DMS153 (cell line): ENCODE measurements at regions not wholly inside any gene's neighbourhood (a gene's known extent, or its start where the extent isn't known, plus 50 kb on each side); places are given as distances from the start of the nearest gene placed in this dataset.
A peak's percentile ranks its signal among the peaks of the same experiment; 100 is the strongest.
"Not testable (repeated sequence)": the region's sequence is repeated elsewhere in the genome, so short reads cannot be mapped to it uniquely, and the experiment has no call there.

Experiments
- DNase-seq: peaks from one replicate; lab custom pipeline; 2025; lab: John Stamatoyannopoulos, UW

DNA sequence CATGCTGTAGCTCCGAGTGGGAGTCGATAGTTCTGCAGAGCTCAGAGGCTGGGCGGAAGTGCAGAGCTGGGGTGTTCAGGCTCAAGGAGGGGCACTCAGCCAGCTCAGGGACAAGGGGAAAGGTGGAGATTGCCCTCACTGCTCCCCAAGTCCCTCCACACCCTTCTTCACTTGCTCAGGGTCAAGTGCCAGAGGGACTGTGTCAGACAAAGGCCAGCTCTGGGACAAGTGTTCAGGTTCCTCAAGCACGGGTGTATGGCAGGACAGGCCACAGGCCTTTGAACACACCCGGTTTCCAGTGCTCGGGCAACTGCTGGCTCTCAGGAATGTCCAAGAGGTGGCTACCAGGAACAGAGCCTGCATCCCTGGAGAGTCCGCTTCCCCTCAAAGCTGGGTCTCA is 293.0 kb upstream of the PODXL start:
- no peak for DNase-seq

DNA sequence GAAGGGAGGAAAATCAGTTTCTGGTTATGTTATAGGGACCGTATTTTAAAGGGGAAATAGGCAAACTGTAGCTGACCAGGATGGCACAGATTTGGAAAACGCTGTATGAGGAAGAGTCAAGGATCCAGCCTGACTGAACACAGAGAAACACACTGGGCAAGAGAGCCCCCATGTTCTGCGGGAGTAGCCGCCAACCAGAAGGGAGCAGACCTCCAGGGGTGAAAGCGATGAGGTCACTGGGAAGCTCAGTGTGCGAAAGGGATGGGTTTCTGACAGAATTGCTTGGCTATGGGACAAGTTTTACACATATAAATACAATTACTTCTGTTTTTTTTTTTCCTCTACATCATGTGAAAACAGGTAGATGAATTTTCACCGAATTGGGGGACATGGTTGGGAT is 291.6 kb upstream of the PODXL start:
- DNase-seq = no peak

DNA sequence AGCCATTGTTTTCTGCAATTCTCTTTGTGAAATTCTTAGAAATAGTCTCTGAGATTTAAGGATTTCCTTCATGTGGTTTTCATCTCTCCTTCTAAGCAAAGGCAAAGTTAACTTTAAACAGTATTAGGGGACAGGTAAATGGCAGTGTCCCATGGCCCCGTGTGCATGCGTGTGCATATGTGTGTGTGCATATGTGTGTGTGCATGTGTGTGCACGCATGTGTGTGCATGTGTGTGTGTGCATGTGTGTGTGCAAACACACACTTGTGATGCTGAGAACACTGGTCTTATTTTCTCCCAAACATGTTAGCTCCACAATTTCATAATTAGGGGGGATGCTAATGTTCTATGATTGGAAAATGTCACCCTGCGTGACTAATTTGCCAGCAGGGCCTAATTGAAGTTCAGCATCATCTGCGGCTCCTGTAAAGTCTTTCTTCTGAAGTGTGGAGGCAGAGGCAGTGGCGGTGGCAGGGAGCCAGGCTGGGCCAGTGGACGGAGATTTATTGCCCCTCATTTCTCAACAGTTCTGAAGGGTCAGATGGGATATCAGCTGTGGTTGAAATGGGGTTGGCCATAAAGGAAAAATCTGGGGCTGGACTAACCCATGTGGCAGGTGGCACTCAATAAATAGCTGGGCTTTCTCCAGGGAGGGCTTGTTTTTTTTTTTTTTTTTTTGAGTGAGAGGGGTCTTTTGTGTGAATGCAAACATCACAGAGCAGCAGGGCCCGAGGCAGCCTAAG is 289.3 kb upstream of the PODXL start:
- no peak for DNase-seq

DNA sequence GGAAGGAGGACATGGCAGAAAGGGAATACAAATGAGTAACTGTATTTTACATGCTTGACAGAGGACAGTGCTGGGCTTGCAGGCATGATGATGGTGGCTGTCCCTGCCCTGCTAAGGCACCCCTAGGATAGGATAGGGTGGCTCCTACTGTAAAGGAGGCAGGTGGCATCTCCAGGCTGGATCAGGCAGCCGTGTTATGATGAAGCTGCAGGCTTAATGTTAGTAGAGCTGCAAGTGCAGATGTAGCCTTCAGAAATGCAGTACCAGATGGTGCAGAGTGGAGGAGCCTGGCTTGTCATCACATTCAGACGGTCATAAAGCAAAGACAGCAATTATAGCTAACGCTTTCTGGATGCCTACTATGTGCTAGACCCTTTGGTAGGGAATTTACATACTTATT is 287.9 kb upstream of the PODXL start:
- DNase-seq = no peak

DNA sequence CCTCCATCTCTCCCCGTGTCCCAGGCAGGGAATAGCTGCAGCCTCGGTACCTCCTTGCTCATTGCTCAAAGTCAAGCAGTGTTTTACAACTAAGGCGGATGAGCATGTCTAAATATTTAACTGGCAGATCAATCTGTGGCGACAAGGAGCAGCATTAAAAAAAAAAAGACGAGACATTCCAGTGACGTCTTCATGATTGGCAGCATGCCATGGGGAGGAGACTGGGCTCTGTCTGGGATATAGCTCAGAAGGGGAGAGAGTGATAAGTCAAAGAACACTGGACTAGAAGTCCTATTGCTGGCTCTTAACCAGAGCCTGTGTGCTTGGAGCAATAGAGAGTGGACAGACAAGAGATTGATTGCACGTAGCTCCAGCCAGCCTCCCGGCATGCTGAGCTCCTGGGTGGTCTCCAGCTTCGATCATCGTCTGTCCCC is 287.5 kb upstream of the PODXL start:
- DNase-seq = no peak

DNA sequence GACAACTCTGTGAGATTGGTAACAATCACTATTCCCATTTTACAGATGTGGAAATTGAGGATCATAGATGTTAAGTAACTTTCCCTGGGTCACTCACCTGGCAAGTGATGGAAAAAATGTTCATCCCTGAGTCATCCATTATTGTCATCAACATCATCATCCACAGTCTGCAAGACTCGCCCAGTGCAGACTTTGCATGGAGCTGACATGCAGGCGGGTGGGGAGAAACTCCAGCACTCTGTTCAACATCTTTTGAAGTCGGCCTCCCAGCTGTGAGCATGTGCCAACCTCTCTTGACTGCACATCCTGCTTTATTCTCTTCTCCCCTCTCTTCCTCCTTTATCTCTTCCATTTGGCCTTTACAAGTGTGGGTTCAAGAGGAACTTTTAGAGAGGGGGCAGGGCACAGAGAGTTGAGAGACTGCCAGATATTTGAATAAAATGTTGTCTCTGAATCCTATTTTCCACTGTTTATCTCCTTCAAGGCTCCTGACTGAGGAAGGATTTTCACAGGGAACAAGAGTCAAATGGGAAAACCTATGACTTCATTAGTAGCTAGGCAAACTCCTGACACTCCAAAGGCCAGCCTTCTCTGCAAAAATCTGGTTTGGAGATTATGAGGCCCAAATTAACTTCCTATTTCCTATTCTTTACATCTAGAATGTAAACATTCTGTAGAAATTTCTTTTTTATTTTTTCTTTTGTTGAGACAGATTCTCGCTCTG is 283.7 kb upstream of the PODXL start:
- DNase-seq = no peak

DNA sequence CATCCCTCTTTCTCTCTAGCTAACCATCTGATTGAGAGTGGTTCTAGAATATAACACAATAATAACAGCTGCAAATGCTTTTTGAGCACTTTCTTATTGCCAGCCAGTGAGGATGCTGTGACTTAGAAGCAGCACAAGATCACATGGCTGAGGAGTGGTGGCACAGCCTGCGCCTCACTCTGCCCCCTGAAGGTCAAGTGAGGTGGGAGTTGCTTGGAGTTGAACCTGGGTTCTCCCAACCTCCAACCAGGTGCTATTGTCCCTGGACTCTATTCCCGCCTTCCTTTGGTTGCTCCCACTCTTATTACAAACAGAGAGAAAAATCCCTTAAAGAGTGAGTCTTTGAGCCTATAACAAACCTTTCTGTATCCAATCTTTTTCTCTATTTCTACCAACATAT is 280.3 kb upstream of the PODXL start:
- no peak for DNase-seq

DNA sequence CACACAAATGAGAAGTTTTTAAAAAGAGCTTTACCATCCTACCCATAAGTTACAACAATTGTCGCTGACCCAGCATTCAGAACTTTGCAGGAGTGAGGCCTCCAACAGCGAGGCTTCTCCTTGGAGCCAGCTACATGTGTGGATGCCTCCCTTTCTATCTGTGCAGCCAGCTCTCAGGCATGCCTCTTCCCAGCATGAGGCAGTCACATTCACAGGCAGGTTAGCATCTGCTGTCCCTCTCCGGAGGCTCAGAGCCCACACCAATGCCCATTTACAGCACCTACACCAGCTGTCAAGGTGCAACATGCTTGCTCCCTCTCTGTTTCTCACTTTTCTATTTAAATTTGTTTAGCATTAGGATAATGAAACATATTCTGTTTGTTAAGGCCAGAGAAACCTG is 278.7 kb upstream of the PODXL start:
- no peak for DNase-seq

DNA sequence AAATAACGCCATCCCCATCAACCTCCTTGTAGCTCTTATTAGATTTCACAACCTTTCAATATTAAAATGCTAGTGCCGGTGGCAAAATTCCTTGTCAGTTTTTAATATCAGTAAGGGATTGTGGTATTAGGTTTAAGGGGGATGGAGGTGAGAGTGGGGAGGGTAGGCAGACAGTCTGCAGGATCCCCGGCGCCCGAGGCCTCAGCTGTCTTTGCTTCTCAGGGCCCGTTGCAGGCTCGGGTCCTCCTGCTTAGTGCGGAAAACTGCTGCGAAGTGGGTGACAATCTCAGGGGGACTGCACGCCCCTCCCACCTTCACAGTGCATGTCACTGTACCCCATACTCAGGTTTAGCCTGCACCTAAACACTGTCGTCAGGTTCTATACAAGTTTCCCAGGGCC is 274.3 kb upstream of the PODXL start:
- no peak for DNase-seq

DNA sequence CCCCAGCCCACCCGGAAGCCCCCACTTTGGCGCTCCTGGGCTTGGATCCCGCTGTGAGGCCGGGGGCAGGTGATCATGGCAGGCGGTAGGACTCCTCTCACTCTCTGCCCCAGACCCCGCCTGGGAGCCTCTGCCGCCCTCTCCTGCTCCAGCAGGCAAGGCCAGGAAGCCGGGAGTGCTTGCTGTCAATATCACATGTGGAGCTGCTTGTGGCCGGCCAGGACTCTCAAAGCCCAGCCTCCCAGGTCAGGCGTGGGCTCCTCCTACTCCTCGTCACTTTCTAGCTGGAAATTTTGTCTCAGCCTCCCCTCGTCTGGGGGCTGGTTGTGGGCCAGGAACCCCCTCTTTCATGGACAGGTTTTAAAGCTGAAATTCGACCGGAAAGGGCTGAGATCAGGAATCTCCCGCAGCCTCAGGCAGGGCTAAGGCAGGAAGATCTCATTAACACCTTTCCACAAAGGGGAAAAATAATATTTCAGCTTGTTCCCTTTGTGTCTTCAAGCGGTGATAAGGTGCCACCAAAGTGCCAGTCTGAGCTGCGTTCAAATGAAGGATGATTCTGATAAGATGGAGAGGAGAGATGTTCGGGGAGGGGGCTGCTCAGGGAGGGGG is 273.6 kb upstream of the PODXL start:
- peak; percentile 37 for DNase-seq

DNA sequence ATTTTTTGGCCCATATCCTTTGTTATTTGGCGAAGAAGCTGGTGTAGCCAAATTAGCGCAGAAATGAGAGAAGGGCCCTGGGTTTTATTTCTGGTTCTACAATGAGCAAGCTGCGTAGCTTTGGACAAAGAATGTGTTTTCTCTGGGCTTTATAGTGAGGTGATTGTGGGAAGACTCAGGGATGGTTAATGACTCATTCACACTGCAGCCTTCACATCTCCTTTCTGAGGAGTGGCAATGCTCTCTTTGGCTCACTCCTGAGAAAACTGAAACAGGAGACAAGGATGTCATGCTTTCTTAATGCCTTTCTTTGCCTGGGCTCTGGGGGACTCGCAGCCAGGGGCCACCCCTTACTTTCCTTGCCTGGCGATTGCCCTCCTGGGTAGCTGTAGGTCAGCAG is 271.0 kb upstream of the PODXL start:
- DNase-seq = no peak

DNA sequence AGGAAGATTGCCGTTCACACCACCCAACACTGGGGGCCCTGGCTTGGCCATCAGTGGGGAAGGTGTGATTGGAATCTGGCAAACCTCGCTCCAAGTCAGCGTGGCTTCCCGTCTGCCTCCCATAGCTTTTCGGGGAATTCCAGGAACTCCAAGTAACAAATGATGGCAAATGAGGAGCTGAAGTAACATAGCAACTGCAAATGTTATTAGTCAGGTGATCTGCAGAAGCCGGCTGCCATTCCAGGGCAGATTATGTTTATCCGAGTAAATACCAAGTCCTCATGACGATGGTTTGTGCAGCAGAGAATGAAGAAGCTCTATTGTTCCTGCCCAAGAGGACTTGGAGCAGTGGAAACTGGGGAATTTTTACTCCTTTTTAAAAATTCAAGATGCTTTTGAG is 270.5 kb upstream of the PODXL start:
- DNase-seq = no peak

DNA sequence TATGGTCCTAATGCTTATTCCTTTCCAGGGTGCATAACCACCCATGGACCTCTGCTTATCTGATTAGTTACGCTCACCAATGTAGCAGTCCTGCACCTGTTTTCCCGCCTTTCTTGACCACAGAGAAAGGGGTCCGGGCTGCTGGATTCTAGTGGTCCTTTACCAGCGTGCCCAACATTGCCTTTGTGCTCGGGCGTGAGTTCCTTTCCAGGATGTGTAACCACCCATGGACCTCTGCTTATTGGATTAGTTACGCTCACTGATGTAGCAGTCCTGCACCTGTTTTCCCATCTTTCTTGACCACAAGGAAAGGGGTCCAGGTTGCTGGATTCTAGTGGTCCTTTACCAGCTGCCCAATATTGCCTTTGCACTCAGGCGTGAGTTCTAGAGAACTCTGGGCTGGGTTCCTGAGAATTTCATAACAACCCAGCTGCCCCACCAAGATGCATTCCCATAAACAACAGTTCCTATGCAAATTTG is 267.6 kb upstream of the PODXL start:
- DNase-seq = not testable (repeated sequence)

DNA sequence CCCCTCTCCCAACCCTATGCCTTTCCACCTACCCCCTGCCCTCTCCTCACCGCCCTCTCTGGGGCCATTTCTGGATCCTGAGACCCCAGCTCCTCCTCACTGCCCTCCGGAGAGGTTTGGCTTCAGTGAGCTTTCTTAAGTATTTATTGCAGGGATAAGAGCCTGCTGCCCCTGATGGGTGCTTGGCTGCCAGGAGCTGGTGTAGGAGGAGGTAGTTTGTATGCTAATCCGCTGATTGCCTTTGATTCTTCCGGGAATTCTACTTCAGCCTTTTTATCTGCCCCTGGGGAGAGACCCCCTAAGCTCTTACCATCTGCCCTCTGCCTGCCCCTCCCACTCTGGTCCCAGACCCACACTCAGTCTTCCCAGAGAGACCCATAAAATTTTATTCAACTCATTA is 263.5 kb upstream of the PODXL start:
- no peak for DNase-seq

DNA sequence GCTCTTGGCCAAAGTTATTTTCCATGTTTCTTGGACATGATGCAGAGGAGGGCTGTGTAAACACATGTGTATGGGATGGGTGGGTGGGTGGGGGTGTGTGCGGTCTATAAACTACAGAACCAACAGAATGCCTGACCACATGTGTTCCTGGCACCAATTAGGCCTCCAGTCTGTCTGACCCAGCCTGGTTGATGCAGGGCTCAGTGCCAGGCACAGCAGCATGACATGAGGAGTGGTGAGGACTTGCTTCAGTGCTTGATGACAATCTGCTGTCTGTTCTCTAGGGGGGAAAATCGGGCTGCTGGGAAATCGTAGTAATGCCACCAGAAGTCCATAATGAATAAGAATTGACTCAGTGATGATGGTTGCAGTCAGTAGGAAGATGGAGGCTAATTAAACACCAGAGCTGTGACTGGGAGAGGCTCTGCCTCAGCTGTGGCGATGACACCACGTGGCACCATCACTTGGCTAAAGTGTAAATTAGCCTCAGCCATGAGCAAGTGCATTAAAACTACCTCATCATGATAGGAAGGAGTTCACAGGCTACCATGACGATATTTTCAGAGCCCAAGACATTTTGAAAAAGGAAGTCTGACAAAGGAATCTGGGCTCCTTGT is 260.1 kb upstream of the PODXL start:
- DNase-seq = no peak

DNA sequence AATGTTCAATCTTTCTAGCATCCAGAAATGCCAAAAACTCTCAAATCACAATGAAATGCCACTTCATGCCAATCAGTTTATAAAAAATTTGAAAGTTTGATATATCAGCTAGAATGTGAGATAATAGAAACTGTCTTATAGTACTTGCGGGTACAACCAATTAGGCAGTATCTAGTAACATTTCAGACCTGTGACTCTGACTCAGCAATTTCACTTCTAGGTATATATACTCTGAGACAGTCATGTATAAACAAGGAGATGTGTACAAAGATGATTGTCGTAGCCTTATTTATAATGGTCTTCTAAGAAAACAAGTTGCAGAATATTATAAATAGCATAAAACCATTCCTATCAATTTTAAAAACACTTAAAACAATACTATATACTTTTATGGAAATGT is 252.3 kb upstream of the PODXL start:
- DNase-seq = no peak

DNA sequence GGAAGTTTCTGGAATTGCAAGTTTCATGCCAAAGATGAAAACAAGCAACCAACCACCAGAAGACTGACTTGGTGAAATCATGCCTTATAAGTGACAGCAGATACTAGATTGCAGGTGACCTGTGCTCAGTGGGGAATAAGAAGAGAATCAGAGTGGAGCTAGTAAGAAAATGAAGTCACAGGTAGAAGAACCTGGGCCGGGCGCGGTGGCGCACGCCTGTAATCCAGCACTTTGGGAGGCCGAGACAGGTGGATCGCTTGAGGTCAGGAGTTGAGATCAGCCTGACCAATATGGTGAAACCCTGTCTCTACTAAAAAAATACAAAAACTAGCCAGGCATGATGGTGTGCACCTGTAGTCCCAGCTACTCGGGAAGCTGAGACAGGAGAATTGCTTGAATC is 251.7 kb upstream of the PODXL start:
- DNase-seq = not testable (repeated sequence)

DNA sequence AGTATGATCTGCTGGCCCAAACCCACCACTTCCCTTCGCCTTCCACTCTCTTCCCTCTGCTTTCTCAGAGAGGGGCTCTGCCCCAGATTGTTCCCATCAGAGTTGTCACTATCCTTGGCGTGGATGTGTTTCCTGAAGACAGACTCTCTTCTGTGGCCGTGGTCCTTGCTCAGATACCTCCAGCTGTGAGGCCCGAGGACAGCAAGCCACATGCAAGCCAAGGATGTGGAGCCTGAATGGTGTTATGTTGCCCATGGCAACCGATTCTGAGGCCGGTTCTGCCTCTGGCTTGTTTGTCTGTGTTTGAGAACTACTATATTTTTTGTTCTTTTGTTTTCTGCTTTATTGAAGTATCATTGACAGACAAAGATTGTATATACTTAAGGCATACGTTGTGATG is 247.4 kb upstream of the PODXL start:
- no peak for DNase-seq

DNA sequence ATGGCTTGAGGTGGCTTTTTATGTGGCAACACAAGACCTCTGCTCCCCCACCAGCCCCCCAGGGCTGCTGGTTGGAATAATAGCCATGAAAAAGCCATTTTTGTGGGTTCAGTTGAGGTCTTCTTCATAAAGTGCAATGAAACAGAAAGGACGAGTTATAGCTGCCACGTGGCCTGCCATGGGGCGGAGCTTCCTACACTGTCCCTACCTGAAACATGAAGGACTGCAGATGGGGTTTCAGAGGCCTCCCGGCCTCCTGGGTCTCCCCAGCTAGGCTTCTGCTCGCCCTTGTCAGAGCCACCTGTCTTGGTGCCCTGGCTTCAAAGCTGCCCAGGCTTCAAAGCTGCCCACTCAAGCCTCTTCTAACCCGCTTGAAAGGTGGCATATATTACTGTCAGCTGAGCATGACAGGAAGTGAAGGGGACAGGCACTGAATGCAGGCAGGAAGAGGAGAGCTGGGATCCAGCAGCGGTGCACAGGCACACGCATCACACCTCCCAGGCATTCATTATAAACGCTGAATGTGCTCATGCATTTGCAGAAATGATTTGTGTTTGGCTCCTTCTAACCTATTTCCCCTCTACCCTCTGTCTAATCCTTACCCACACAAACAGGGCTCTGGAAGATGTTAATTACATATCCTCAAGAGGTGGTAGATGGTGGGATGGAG is 245.9 kb upstream of the PODXL start:
- DNase-seq = no peak

DNA sequence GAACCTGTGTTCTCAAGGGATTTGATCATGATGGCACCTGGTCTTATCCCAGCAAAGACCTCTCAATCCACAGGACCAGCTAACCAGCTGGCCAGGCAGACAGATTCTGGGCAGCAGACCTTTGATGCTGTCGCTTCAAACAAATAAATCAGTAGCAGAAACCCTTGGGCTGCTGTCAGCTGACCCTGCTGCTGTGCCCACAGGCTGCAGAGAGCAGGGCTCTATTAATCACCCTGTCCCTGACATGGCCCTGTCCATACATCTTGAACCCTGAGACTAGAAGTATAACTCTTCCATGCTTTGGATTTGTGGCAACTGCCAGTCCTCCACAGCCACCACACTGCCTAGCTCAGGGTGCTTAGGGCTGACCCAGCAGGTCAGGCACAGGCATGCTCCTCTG is 244.1 kb upstream of the PODXL start:
- no peak for DNase-seq

DNA sequence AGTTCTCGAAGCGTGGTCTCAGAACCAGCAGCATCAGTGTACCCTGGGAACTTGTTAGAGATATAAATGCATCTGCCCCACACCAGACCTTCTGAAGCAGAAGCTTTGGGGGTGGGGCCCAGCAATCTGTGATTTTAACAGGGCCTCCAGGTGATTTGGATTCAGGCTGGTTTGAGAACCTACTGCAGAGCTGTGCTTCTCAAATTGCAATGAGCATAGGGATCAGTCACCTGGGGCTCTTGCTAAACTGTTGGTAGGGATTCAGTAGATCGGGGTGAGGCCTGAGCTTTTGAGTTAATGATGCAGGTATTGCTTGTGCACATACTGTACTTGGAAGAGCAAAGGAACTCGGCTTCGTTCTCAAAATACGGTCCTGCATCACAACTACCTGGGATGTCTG is 243.6 kb upstream of the PODXL start:
- no peak for DNase-seq

DNA sequence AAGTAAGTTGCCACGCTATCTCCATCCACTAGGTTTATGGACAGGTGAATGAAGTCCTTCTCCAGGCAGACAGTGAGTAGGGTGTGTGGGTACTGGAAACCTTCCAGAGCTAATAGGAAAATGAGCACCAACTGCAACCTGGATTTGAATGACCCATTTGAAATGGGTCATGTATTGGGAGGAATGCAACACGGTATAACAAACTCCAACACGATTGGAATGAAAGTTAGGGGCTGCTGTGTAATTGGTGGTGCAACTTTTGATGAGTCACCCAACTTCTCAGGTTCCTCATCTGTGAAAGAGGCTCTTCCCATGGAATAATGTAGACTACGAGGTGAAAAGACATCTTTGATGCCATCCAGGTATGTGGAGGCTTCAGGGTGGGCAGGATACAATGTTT is 241.4 kb upstream of the PODXL start:
- no peak for DNase-seq
